ENCODE measurements at regions not wholly inside any gene's neighbourhood (a gene's known extent, or its start where the extent isn't known, plus 50 kb on each side); places are given as distances from the start of the nearest gene placed in this dataset.

- no peak for DNase-seq (ENCODE audit: low read depth in 3 of 3)
These were observed 226.4 kb upstream of the DSEL start for GRCh38 chr18:67742954-67743353.

- DNase-seq (ENCODE audit: low read depth in 3 of 3) = no peak
These were observed 226.0 kb upstream of the DSEL start for GRCh38 chr18:67742525-67742924.

- DNase-seq (ENCODE audit: low read depth in 3 of 3) = no peak
These were observed 219.0 kb upstream of the DSEL start for GRCh38 chr18:67735506-67735905.

- no peak for DNase-seq (ENCODE audit: low read depth in 3 of 3)
These were observed 216.6 kb upstream of the DSEL start for GRCh38 chr18:67733088-67733487.

GRCh38 chr18:67731851-67732250, 215.3 kb upstream of the DSEL start:
- DNase-seq (ENCODE audit: low read depth in 3 of 3) = no peak

- no peak for DNase-seq (ENCODE audit: low read depth in 3 of 3)
These were observed 214.4 kb upstream of the DSEL start for GRCh38 chr18:67730886-67731285.

- no peak for DNase-seq (ENCODE audit: low read depth in 3 of 3)
These were observed 211.8 kb upstream of the DSEL start for GRCh38 chr18:67728364-67728763.

GRCh38 chr18:67726882-67727281, 210.4 kb upstream of the DSEL start:
- DNase-seq (ENCODE audit: low read depth in 3 of 3) = no peak

- no peak for DNase-seq (ENCODE audit: low read depth in 3 of 3)
These were observed 201.3 kb upstream of the DSEL start for GRCh38 chr18:67717800-67718199.

- no peak for DNase-seq (ENCODE audit: low read depth in 3 of 3)
These were observed 199.0 kb upstream of the DSEL start for GRCh38 chr18:67715567-67715966.

- no peak for DNase-seq (ENCODE audit: low read depth in 3 of 3)
These were observed 194.1 kb upstream of the DSEL start for GRCh38 chr18:67710639-67711038.

- no peak for DNase-seq (ENCODE audit: low read depth in 3 of 3)
These were observed 189.2 kb upstream of the DSEL start for GRCh38 chr18:67705748-67706147.

- DNase-seq (ENCODE audit: low read depth in 3 of 3) = no peak
These were observed 179.2 kb upstream of the DSEL start for GRCh38 chr18:67695684-67696083.

GRCh38 chr18:67694787-67695186, 178.3 kb upstream of the DSEL start:
- no peak for DNase-seq (ENCODE audit: low read depth in 3 of 3)

- no peak for DNase-seq (ENCODE audit: low read depth in 3 of 3)
These were observed 176.3 kb upstream of the DSEL start for GRCh38 chr18:67692811-67693210.

- DNase-seq (ENCODE audit: low read depth in 3 of 3) = no peak
These were observed 166.0 kb upstream of the DSEL start for GRCh38 chr18:67682516-67682915.

- DNase-seq (ENCODE audit: low read depth in 3 of 3) = no peak
These were observed 161.0 kb upstream of the DSEL start for GRCh38 chr18:67677489-67677888.

- DNase-seq (ENCODE audit: low read depth in 3 of 3) = no peak
These were observed 156.2 kb upstream of the DSEL start for GRCh38 chr18:67672716-67673115.

- no peak for DNase-seq (ENCODE audit: low read depth in 3 of 3)
These were observed 155.6 kb upstream of the DSEL start for GRCh38 chr18:67672155-67672554.

- no peak for DNase-seq (ENCODE audit: low read depth in 3 of 3)
These were observed 153.6 kb upstream of the DSEL start for GRCh38 chr18:67670024-67670543.

- DNase-seq (ENCODE audit: low read depth in 3 of 3) = no peak
These were observed 148.7 kb upstream of the DSEL start for GRCh38 chr18:67665266-67665665.

- DNase-seq (ENCODE audit: low read depth in 3 of 3) = no peak
These were observed 146.5 kb upstream of the DSEL start for GRCh38 chr18:67662996-67663395.

- no peak for DNase-seq (ENCODE audit: low read depth in 3 of 3)
These were observed 145.0 kb upstream of the DSEL start for GRCh38 chr18:67661555-67661954.

GRCh38 chr18:67654101-67654500, 137.6 kb upstream of the DSEL start:
- DNase-seq (ENCODE audit: low read depth in 3 of 3) = no peak

- DNase-seq (ENCODE audit: low read depth in 3 of 3) = no peak
These were observed 135.8 kb upstream of the DSEL start for GRCh38 chr18:67652288-67652687.
